Spinal cord (tissue), 9 donors: ENCODE measurements at regions not wholly inside any gene's neighbourhood (a gene's known extent, or its start where the extent isn't known, plus 50 kb on each side); places are given as distances from the start of the nearest gene placed in this dataset.
"Not testable (repeated sequence)": the region's sequence is repeated elsewhere in the genome, so short reads cannot be mapped to it uniquely, and the experiment has no call there.

ENCODE experiments used
- DNase-seq, 6 donors: peaks; one replicate each; pipeline versions ENCODE4 v3.0.0 to v3.0.0-alpha.2; 2013 to 2015; ENCODE audit warnings: low spot score in 6 of 6, low read depth in 4 of 6
- H3K27ac ChIP-seq: one replicate; pipeline ENCODE4 v1.5.1; 2013; ENCODE audit warnings: low read depth, low read length, control low read depth
- H3K27me3 ChIP-seq: one replicate; pipeline ENCODE4 v1.6.1; 2013; ENCODE audit warnings: low read length; ENCODE audit not compliant: control insufficient read depth, insufficient read depth
- H3K36me3 ChIP-seq: one replicate; pipeline ENCODE4 v1.6.1; 2013; ENCODE audit warnings: low read length; ENCODE audit not compliant: control insufficient read depth, insufficient read depth
- H3K4me1 ChIP-seq: one replicate; pipeline ENCODE4 v1.6.1; 2013; ENCODE audit warnings: low read length; ENCODE audit not compliant: control insufficient read depth, insufficient read depth
- H3K4me3 ChIP-seq: one replicate; pipeline ENCODE4 v1.5.1; 2013; ENCODE audit warnings: low read depth, low read length, control low read depth
- H3K9me3 ChIP-seq: one replicate; pipeline ENCODE4 v1.6.1; 2013; ENCODE audit warnings: low read length; ENCODE audit not compliant: control insufficient read depth, insufficient read depth
- WGBS: methylation state at CpG from one replicate; pipeline ENCODE4 v1.1.5; 2013; ENCODE audit warnings: missing lambda C conversion rate; ENCODE audit not compliant: insufficient coverage; 5-methylcytosine and 5-hydroxymethylcytosine counted together
- donor health status: healthy.

- Histone ChIP-seq H3K9me3 (no peaks in the 10 kb centered on the region), H3K36me3 (no peaks in the 10 kb centered on the region), H3K27ac (no peak overlapping the region), H3K4me3 (no peak overlapping the region), H3K4me1 (peaks cover 23% of the 10 kb centered on the region), H3K27me3 (no peaks in the 10 kb centered on the region)
- 95% methylated on average over 14 of the region's 14 CpGs for WGBS
- no peak for DNase-seq
Observed at GRCh38 chr2:390959-391358, 103.1 kb upstream of the ALKAL2 start.

DNA sequence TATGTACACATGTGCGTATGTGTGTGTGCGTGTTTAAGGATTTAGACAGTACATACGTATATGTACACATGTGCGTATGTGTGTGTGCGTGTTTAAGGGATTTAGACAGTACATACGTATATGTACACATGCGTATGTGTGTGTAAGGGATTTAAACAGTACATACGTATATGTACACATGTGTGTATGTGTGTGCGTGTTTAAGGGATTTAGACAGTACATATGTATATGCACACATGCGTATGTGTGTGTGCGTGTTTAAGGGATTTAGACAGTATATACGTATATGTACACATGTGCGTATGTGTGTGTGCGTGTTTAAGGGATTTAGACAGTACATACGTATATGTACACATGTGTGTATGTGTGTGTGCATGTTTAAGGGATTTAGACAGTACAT is 102.1 kb upstream of the ALKAL2 start:
- peaks cover 23% of the 10 kb centered on the region for H3K4me1 ChIP-seq
- WGBS, result 97% methylated on average over 15 of the region's 15 CpGs
- not testable (repeated sequence) for H3K27me3 ChIP-seq, H3K4me3 ChIP-seq, H3K36me3 ChIP-seq, H3K27ac ChIP-seq, H3K9me3 ChIP-seq, DNase-seq

DNA sequence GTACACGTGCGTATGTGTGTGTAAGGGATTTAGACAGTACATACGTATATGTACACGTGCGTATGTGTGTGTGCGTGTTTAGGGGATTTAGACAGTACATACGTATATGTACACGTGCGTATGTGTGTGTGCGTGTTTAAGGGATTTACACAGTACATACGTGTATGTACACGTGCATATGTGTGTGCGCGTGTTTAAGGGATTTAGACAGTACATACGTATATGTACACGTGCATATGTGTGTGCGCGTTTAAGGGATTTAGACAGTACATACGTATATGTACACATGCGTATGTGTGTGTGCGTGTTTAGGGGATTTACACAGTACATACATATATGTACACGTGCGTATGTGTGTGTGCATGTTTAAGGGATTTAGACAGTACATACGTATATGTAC is 100.9 kb upstream of the ALKAL2 start:
- H3K4me1 ChIP-seq, result peaks cover 13% of the 10 kb centered on the region
- over 99% methylated on average over 21 of the region's 24 CpGs for whole genome bisulfite sequencing

DNA sequence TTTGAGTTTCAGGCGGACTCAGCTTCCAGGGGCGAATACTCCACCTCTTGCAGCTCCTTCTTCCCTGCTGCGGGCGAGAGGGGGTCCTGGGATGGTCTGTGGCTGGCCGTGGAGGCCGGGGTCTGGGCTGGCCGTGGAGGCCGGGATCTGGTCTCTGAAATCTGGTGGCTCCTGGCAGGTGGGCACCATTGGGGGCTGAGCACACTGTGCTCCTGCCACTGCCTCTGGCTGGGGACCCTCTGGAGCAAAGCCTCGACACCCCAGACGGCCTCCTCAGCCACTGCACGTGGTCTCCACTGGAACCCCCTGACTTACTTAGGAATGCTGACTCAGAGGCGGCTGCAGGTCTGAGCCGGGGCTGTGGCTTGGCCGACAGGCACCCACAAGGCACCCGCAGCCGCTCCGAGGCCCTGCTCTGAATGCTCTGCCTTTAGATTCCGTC is 100.1 kb upstream of the ALKAL2 start:
- 89% methylated on average over 18 of the region's 18 CpGs for WGBS
- Histone ChIP-seq H3K9me3 (no peaks in the 10 kb centered on the region), H3K4me3 (no peak overlapping the region), H3K27me3 (peaks cover 2% of the 10 kb centered on the region), H3K27ac (no peak overlapping the region), H3K4me1 (peaks cover 8% of the 10 kb centered on the region), H3K36me3 (peaks cover 2% of the 10 kb centered on the region)
- DNase-seq, result no peak

More for the DNA sequence above, 100.9 kb upstream of the ALKAL2 start:
- DNase-seq, H3K9me3 ChIP-seq, H3K4me3 ChIP-seq, H3K27ac ChIP-seq, H3K36me3 ChIP-seq, H3K27me3 ChIP-seq: not testable (repeated sequence)

- DNase-seq, result no peak
- H3K36me3 ChIP-seq, result peaks cover 2% of the 10 kb centered on the region
- H3K9me3 ChIP-seq, result no peaks in the 10 kb centered on the region
- H3K27me3 ChIP-seq, result peaks cover 2% of the 10 kb centered on the region
- WGBS, result 91% methylated on average over 7 of the region's 10 CpGs
- H3K27ac ChIP-seq, result no peak overlapping the region
- H3K4me1 ChIP-seq, result peaks cover 4% of the 10 kb centered on the region
- H3K4me3 ChIP-seq, result no peak overlapping the region
Observed at GRCh38 chr2:386406-387103, 98.7 kb upstream of the ALKAL2 start.

- WGBS, result no CpG with 5 or more reads among the region's 6 CpGs
- H3K36me3 ChIP-seq, result peaks cover 2% of the 10 kb centered on the region
- H3K27ac ChIP-seq, result no peak overlapping the region
- peaks cover 4% of the 10 kb centered on the region for H3K4me1 ChIP-seq
- no peak overlapping the region for H3K4me3 ChIP-seq
- DNase-seq, result no peak
- no peaks in the 10 kb centered on the region for H3K9me3 ChIP-seq
- H3K27me3 ChIP-seq, result peaks cover 2% of the 10 kb centered on the region
Observed at GRCh38 chr2:385785-386184, 97.9 kb upstream of the ALKAL2 start.

DNA sequence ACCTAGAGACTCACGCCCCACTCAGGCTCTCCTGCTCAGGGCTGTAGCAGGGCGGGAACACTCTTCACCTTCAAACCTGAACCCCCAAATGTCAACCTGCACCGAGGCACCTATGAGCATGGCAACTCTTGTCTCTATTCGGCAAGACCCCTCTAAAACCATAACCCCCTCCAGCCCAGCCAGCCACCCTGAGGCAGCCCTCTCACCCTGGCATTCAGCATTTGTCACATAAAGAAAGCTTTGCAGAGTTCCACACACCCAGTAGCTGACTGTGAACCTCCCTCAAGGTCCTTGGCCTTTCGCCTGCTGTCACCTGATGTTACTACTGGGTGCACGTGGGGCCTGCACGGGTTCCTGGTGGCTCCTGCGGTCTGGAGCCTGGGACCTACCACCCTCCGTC is 97.2 kb upstream of the ALKAL2 start:
- WGBS, result 95% methylated on average over 9 of the region's 9 CpGs
- peaks cover 4% of the 10 kb centered on the region for H3K4me1 ChIP-seq
- H3K9me3 ChIP-seq, result no peaks in the 10 kb centered on the region
- no peak overlapping the region for H3K27ac ChIP-seq
- peaks cover 2% of the 10 kb centered on the region for H3K36me3 ChIP-seq
- DNase-seq, result no peak
- H3K4me3 ChIP-seq, result no peak overlapping the region
- H3K27me3 ChIP-seq, result peaks cover 2% of the 10 kb centered on the region

- Histone ChIP-seq H3K9me3 (no peaks in the 10 kb centered on the region), H3K27ac (no peak overlapping the region), H3K36me3 (peaks cover 2% of the 10 kb centered on the region), H3K27me3 (peaks cover 2% of the 10 kb centered on the region), H3K4me3 (no peak overlapping the region), H3K4me1 (peaks cover 4% of the 10 kb centered on the region)
- DNase-seq, result no peak
- 85% methylated on average over 8 of the region's 10 CpGs for WGBS
Observed at GRCh38 chr2:383888-384287, 96.0 kb upstream of the ALKAL2 start.

GRCh38 chr2:383178-383577 is 95.3 kb upstream of the ALKAL2 start:
- peak in 4 of 6 donors; percentile 23 to 84 (median 46) for DNase-seq
- H3K27me3 ChIP-seq, result peaks cover 2% of the 10 kb centered on the region
- H3K4me1 ChIP-seq, result peaks cover 4% of the 10 kb centered on the region
- H3K36me3 ChIP-seq, result peaks cover 2% of the 10 kb centered on the region
- H3K27ac ChIP-seq, result no peak overlapping the region
- H3K4me3 ChIP-seq, result no peak overlapping the region
- H3K9me3 ChIP-seq, result no peaks in the 10 kb centered on the region
- 6% methylated on average over 11 of the region's 13 CpGs for WGBS

GRCh38 chr2:382728-383022 is 94.8 kb upstream of the ALKAL2 start:
- H3K36me3 ChIP-seq, result peaks cover 2% of the 10 kb centered on the region
- peaks cover 2% of the 10 kb centered on the region for H3K27me3 ChIP-seq
- peaks cover 4% of the 10 kb centered on the region for H3K4me1 ChIP-seq
- no peaks in the 10 kb centered on the region for H3K9me3 ChIP-seq
- no CpG with 5 or more reads among the region's 7 CpGs for WGBS
- no peak overlapping the region for H3K27ac ChIP-seq
- no peak overlapping the region for H3K4me3 ChIP-seq
- peak in 1 of 6 donors; percentile 5 for DNase-seq
